HG03095 (cell line): ENCODE measurements at regions not wholly inside any gene's neighbourhood (a gene's known extent, or its start where the extent isn't known, plus 50 kb on each side); places are given as distances from the start of the nearest gene placed in this dataset.

ENCODE experiments used
- ATAC-seq: cut with Tn5 transposase; IDR thresholded peaks from one replicate; pipeline ENCODE4 v1.9.1; 2021; ENCODE audit warnings: moderate library complexity; ENCODE audit not compliant: unreplicated experiment

- ATAC-seq, result no peak
Observed at GRCh38 chr3:124089214-124089613, 97.3 kb upstream of the ROPN1 start.

GRCh38 chr3:124091716-124092115 is 99.8 kb upstream of the ROPN1 start:
- no peak for ATAC-seq

GRCh38 chr3:124092811-124093210 is 100.9 kb upstream of the ROPN1 start:
- no peak for ATAC-seq

- ATAC-seq, result no peak
Observed at GRCh38 chr3:124094496-124094895, 102.6 kb upstream of the ROPN1 start.

- ATAC-seq, result no peak
Observed at GRCh38 chr3:124097362-124098131, 105.6 kb upstream of the ROPN1 start.

GRCh38 chr3:124101643-124102042 is 109.7 kb upstream of the ROPN1 start:
- ATAC-seq, result no peak

GRCh38 chr3:124107104-124107890 is 115.4 kb upstream of the ROPN1 start:
- no peak for ATAC-seq

- ATAC-seq, result no peak
Observed at GRCh38 chr3:124108446-124108845, 116.5 kb upstream of the ROPN1 start.

- no peak for ATAC-seq
Observed at GRCh38 chr3:124113485-124113884, 121.6 kb upstream of the ROPN1 start.

GRCh38 chr3:124115279-124115678 is 123.4 kb upstream of the ROPN1 start:
- ATAC-seq, result no peak

- no peak for ATAC-seq
Observed at GRCh38 chr3:124115956-124116355, 124.0 kb upstream of the ROPN1 start.

GRCh38 chr3:124116906-124117305 is 125.0 kb upstream of the ROPN1 start:
- ATAC-seq, result no peak

- ATAC-seq, result no peak
Observed at GRCh38 chr3:124117486-124117885, 125.6 kb upstream of the ROPN1 start.

- no peak for ATAC-seq
Observed at GRCh38 chr3:124118397-124118796, 126.5 kb upstream of the ROPN1 start.

- no peak for ATAC-seq
Observed at GRCh38 chr3:124119056-124119716, 127.3 kb upstream of the ROPN1 start.

GRCh38 chr3:124121379-124122312 is 129.7 kb upstream of the ROPN1 start:
- ATAC-seq, result no peak

- ATAC-seq, result no peak
Observed at GRCh38 chr3:124125315-124125714, 133.4 kb upstream of the ROPN1 start.

GRCh38 chr3:124126436-124127023 is 134.6 kb upstream of the ROPN1 start:
- ATAC-seq, result no peak

GRCh38 chr3:124131158-124131557 is 139.2 kb upstream of the ROPN1 start:
- ATAC-seq, result no peak

GRCh38 chr3:124131580-124131979 is 139.7 kb upstream of the ROPN1 start:
- ATAC-seq, result no peak
